ENCODE measurements at regions not wholly inside any gene's neighbourhood (a gene's known extent, or its start where the extent isn't known, plus 50 kb on each side); places are given as distances from the start of the nearest gene placed in this dataset.

GRCh38 chr2:198456418-198456817, 652.0 kb downstream of the PLCL1 start:
- DNase-seq (ENCODE audit: low spot score) = no peak
- TF ChIP-seq ZMAT4 (CRISPR knock-in tag; IDR thresholded peaks at IDR 0.05) = no peak
- no peak for TF ChIP-seq PRRX2 (CRISPR knock-in tag; IDR thresholded peaks at IDR 0.05)
- no peak for TF ChIP-seq FOXP4 (CRISPR knock-in tag; IDR thresholded peaks at IDR 0.05)
- no peak for TF ChIP-seq JUN (CRISPR knock-in tag; IDR thresholded peaks at IDR 0.05)
- no peak for TF ChIP-seq E2F5 (CRISPR knock-in tag; IDR thresholded peaks at IDR 0.05)
- TF ChIP-seq USF2 (CRISPR knock-in tag; IDR thresholded peaks at IDR 0.05) = no peak
- no peak for TF ChIP-seq MXD4 (CRISPR knock-in tag; IDR thresholded peaks at IDR 0.05; ENCODE audit: borderline replicate concordance)
- no peak for TF ChIP-seq ZNF425 (CRISPR knock-in tag; conservative IDR thresholded peaks at IDR 0.05)
- TF ChIP-seq AFF4 (CRISPR knock-in tag; IDR thresholded peaks at IDR 0.05; ENCODE audit: borderline replicate concordance) = no peak
- no peak for TF ChIP-seq NR3C1 (CRISPR knock-in tag; conservative IDR thresholded peaks at IDR 0.05; ENCODE audit: low read depth)
- TF ChIP-seq NR2C2 (CRISPR knock-in tag; IDR thresholded peaks at IDR 0.05) = no peak
- TF ChIP-seq ZNF121 (CRISPR knock-in tag; IDR thresholded peaks at IDR 0.05) = no peak
- TF ChIP-seq PREB (CRISPR knock-in tag; IDR thresholded peaks at IDR 0.05; ENCODE audit: borderline replicate concordance) = no peak
- no peak for TF ChIP-seq HMGXB4 (CRISPR knock-in tag; IDR thresholded peaks at IDR 0.05)
- TF ChIP-seq ZNF423 (CRISPR knock-in tag; IDR thresholded peaks at IDR 0.05) = no peak
- TF ChIP-seq RELA (CRISPR knock-in tag; IDR thresholded peaks at IDR 0.05; ENCODE audit: borderline replicate concordance) = no peak
- TF ChIP-seq E2F1 (CRISPR knock-in tag; IDR thresholded peaks at IDR 0.05) = no peak
- TF ChIP-seq ZBTB21 (CRISPR knock-in tag; IDR thresholded peaks at IDR 0.05; ENCODE audit: borderline replicate concordance) = no peak

More at GRCh38 chr2:198456418-198456817, 652.0 kb downstream of the PLCL1 start:
- ChIA-PET CTCF (no interaction called here), POLR2A (no interaction called here)
- H3K27me3 Mint-ChIP-seq (ENCODE audit: low read depth) = no peaks in the 10 kb centered on the region; the same call in 1 of the 2 replicates
- no peaks in the 10 kb centered on the region for H3K9me3 Mint-ChIP-seq
- no peaks in the 10 kb centered on the region for H3K4me1 Mint-ChIP-seq
- no peak overlapping the region for H3K4me3 Mint-ChIP-seq
- no peak overlapping the region for H3K27ac Mint-ChIP-seq
- no peak for ATAC-seq
- H3K36me3 Mint-ChIP-seq = no peaks in the 10 kb centered on the region

Measured in WTC11 (cell line).